ENCODE measurements at regions not wholly inside any gene's neighbourhood (a gene's known extent, or its start where the extent isn't known, plus 50 kb on each side); places are given as distances from the start of the nearest gene placed in this dataset.

DNA sequence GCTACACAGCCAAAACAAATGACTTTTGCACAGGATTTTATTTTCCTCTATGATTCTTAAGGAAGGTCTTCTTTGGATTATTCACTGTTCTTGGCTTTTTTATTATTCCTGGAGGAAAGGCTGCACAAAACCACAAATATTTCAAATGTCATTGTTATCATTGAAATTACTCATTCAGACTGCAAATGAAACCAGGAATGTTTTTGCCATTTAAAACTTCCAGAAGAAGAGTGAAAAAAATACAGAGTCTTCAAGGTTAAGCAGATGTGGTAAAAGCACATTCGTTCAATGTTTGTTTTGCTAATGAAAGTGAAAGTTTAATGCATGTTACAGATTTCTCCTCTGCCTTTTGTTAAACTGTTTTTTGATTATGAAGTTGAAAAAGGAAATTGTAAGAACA lies 238.2 kb downstream of the TLE4 start:
- DNase-seq = no peak

DNA sequence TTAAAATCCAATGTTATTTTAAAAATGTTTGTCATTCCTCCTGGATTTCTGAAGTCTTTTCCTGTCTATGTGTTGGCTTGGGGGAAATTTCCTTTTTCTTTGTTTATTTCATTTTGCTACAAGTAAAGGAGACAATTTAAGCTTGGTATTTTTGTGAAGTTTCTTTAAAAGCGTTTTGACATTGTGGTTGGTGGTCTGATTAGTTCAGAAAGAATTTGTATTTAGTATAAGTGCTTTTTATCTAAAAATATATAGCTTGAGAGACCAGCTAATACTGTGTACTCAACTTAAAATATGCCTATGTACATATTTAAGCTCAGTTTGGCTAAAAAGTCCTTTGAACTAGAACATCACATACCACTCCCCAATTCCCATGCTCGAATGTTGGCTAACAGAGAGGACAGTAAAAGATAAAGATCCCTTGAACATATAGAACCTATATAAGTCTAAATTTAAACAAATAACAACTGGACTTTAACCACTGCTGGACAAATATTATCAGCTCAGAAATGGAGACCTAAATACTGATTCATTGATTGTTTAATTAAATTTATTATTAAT lies 237.6 kb downstream of the TLE4 start:
- no peak for DNase-seq

GRCh38 chr9:79807971-79808370 lies 236.2 kb downstream of the TLE4 start:
- no peak for DNase-seq

DNA sequence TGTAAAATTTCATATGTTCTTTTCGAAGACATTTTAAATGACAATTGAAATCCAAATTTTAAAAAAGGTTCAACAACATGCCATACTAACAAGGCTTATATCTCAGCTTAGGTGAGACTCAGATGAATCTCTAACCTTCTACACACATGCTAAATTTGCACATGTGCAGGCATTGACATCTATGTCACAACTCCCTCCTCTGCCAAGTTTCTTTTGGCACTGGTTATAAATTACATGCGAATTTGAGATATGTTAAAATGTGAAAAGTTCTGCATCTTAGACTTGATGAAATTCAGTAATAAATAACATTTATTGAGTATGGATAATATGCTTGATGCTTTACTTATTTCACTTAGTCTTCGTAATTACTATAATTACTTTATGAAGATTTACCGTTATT lies 234.3 kb downstream of the TLE4 start:
- DNase-seq = no peak

DNA sequence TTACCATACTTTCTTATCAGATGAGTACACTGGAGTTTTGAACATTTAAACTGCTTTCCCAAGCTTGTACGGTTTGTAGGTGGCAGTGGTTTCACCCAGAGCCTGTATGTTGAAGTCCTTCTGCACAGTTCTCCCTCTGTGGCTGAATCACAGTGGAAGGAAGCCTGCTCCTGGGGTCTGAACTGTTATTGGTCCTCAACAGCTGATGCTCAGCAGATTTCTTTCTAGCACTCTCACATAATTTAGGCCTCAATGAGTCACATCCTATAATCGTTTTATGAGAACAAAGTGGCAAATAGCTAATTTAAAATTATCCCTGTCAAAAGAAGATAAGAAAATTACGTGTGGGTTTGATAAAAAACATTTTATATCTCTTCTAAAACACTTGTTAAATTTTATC lies 229.7 kb downstream of the TLE4 start:
- DNase-seq = no peak

DNA sequence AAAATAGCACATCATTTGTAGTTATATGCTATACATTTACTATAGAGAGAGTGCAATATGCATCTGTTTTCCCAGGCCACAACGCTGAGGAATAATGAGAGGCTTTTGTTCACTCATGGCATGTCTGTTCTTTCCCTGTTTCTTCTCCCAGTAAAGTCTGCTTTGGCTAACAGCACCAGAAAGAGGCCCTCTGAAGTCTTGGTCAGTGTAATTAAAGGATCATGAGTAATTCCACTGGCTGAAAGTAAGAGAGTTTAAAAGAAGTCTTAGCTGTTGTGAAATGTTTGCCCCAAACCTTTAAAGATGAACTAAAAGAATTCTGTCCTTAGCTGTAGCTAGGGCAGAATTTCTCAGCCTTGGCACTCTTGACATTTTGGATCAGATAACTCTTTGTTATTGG lies 228.8 kb downstream of the TLE4 start:
- no peak for DNase-seq

- DNase-seq = no peak
These were observed 228.0 kb downstream of the TLE4 start for GRCh38 chr9:79799691-79800335.

- no peak for DNase-seq
These were observed 226.7 kb downstream of the TLE4 start for GRCh38 chr9:79798450-79798849.

DNA sequence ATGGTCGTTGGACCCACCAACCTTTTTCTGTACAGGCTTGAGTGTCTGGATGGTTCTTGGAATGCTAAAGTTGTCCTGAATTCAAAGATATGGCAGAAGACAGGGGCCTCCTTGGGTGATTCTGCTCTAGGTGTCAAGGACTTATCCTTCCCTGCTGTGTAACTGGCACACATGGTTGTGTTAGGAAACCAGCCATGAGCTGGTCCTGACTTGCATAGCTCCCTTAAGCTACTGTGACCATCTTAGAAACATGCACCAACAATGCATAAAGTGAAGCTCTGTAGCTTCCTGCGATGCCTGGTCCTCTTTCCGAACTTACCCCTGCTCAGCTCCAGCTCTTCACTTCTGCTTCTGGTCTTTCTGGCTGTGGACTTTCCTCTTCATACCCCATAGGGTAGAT lies 224.6 kb downstream of the TLE4 start:
- DNase-seq = no peak

- no peak for DNase-seq
These were observed 216.9 kb downstream of the TLE4 start for GRCh38 chr9:79788662-79789061.

GRCh38 chr9:79781263-79781662 lies 209.5 kb downstream of the TLE4 start:
- DNase-seq = no peak

- no peak for DNase-seq
These were observed 208.8 kb downstream of the TLE4 start for GRCh38 chr9:79780559-79780958.

DNA sequence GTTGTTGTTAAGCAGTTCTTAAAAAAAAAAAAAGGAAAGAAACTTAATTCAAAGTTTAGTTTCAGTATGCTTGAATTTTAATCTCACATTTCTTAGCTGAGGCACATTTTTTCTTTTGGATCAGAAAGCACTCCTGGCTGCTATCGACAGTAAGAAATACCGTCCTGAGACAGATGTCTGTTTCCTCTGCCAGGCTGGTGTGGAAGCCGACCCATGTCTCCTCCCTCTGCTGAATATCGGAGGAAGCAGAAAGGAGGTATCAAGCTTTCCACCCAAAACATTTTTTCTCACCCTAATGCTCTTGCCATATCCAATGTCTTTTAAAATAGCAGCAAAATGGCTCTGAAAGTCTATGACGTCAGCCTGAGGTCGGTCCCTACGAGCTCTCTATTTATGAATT lies 208.1 kb downstream of the TLE4 start:
- no peak for DNase-seq

- DNase-seq = no peak
These were observed 206.8 kb downstream of the TLE4 start for GRCh38 chr9:79778581-79778980.

DNA sequence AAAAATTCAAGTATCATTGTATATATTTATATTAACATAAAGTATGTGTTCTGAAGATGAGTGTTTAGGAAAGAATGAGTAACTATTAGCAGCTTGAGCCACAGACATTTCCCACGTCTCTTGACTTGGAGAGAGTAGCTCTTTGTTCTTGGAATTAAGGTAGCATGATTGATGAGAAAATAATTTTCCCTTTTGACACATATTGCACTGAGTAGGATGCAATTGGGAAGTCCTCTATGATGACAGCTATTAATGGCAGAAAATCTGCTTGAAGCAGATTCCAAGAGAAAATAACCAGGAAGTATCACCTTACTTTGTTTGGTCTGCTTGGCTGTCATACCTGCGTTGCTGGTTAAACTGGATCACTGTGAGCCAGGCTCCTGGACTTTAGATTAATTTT lies 204.8 kb downstream of the TLE4 start:
- no peak for DNase-seq

Measured in T-helper 1 cell (primary cell).